ENCODE measurements at regions not wholly inside any gene's neighbourhood (a gene's known extent, or its start where the extent isn't known, plus 50 kb on each side); places are given as distances from the start of the nearest gene placed in this dataset.
"Not testable (repeated sequence)": the region's sequence is repeated elsewhere in the genome, so short reads cannot be mapped to it uniquely, and the experiment has no call there.

DNA sequence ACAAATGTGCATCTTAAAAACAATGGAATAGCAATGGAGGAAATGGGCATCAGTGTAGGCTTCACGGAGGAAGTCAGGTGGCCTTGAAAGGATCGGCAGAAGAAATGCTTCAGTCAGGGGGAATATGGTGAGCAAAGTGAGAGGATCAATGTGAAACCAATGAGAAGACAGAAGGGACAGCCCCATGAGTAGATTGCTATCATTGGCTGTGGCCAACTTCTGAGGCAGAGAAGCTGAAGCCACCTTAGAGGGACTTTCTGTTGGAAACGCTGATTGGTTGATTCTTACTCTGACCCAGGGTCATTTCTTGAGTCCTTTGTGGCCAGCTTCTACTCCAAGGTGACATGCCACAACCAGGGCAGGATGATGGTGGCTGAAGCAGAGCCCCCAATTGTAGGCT is 130.7 kb upstream of the ZNF648 start:
- DNase-seq, result no peak

DNA sequence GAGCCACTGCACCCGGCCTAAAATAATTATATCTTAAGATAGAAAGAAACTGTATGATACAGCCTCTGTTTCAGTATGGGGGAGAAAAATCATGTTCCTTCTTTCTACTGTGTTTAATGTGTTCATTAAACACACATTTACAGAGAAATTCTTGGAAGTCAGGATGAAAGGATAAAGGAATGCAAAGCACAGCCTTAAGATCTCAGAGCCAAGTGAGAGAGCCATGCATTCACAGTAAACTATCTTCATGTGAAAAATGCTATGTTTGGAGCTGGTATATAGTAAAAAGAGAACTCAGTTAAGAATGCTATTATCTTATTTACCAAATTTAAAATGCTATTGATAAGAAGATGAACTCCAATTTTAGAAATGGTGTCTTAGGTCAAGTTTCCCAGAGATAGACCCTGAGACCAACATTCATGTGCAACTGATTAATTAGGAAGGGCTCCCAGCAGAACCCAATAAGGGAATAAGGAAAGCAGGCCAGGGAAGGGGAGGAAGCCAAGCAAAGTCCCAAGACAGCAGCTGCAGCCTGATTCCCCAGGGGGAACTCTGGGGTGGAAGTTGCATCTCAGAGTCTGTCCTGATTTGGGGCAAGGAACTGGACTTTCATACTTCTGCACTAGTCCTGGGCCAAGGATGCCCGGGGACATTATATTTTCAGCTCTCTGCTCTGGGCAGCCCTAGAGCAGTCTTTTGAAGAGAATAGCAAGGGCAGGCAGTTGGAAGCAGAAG is 130.0 kb upstream of the ZNF648 start:
- no peak for DNase-seq

DNA sequence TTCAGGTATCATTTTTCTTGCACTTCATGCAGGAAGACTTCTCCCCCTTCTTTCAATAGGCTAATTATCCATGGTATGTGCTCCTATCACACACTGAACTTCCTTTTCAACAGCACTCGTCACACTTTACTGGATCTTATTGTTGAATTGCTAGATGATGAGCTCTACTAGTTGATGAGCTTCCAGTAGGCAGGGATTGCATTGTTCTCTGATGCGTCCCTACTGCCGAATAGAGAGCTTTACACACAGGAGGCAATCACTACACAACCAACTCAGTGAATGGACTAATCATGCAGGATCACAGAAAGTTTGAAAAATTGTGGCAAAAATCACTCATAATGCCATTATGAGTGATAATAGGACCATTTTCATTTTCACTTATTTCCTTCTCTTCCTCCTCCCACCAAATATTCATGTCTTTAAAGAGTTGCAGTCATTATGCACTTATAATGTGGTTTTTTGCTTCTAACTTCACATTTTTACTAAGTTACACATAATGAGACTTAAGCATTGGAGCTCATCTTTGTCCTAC is 128.1 kb upstream of the ZNF648 start:
- DNase-seq, result no peak

DNA sequence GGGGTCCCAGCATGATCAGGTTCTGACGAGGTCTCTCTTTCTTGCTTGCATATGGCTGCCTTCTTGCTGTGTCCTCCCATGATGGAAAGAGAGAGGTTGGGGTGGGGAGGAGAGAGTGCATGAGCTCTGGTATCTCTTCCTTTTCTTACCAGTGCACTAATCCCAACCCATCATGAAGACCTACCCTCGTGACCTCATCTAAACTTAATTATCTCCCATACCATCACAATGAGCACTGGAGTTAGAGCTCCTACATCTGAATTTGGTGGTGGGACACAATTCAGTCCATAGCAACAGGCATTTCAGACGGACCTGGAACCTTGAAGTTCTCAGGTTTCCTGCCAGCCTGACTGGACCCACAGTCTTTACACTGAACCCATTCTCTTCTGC is 125.2 kb upstream of the ZNF648 start:
- DNase-seq, result no peak

DNA sequence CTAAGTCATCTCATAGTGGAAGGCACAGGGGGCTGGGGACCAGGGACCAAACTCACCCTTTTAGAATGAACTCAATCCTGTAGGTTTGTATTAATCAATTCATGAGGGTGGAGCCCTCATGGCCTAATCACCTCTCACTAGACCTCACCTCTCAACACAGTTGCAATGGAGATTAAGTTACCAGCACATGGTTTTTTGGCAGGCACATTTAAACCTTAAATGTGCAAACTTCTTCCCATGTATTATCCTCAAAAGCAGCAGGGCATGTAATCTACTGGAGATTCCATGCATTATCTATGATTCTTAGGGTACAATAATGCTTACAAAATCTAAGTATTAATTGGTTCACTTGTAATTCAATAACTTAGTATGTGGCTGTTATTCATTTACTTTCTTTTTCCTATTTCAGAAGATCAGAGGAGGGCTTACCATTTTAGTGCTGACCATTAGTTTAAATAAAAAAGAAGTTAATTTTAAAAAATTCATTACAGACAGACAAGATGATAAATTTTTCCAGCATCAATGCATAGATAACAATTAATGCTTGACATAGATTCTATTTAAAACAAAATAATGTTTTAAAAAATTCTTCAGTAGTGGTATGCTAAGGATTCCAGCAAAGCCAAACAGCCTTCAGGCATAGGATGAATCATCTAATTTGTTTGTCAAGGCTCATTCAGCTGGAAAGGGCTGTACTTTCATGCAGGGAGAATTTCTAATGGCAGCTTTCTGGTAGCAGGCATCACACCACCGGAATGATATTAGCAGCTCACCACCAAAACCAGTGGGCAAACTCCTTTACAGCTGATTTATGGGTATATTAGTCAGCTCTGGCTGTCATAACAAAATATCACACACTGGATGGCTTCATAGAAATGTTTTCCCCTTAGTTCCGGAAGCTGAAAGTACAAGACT is 124.6 kb upstream of the ZNF648 start:
- no peak for DNase-seq

DNA sequence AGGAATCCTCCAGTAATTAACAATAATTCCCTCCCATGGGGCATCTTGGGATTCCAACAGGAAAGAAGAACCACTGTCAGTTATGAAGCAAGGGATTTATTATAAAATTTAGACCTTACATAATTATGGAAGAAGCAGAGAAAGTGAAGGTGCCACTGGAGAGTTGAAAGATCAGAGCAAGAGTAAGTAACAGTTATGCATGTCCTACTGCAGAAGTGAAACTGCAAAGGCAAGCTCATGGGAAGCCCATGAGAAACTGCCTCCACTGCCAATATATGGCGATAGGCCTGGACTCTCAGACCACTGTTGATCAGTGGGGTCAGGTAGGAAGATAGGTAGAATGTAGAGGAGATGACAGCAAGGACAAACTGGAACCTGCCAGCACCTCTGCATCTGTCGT is 123.6 kb upstream of the ZNF648 start:
- no peak for DNase-seq

DNA sequence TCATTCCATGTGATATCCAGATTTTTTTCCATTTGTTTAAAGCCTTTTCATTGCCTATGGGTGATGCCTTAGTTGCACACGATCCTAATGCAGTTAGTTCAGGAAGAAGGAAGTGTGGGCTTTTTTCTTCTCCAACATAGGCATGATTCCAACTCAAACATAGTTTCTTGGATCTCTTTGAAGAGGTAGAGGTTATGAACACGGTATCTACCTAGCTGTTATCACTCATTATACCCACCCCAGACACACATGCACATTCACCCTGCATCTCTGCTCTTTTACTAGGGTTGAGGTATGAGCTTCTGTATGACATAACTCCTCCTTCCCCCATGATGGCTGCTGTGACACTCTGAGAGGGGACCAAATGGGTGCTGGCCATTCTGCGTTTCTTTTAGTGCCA is 122.1 kb upstream of the ZNF648 start:
- no peak for DNase-seq

DNA sequence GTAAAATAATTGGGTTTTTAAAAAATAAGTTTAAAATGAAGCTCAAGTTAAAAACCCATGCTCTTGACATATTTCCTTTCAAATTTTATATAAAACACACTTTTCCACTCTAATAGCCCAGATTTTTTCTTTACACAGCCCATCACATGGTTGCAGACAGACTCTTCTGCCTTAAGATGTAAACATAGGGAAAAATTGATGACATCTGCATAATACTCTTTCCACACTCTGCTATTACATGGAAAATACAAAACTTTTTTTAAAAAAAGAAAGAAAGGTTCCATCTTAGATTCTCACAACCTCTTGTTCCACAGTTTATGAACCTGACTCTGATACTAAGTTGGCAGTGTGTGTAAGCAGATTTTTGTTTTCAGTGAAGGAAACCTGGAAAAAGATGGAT is 120.8 kb upstream of the ZNF648 start:
- DNase-seq, result no peak

DNA sequence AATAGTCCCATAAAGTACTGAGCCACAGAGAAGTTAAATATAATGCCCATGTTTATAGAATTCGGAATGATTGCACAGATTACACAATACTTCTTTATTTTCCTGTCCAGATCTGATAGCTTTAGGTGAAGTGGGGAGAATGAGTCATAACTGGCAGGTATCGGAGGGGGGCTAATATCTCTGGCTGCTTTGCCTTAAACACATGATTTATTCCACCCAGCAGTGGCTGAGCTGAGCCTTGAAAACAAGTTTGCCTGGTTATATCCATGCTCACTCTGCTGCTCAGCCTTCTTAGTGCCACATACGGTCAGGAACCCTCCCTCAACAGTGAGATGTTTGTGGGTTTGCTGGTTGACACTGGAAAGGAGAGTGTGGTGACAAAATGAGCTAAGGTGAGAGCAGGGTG is 119.7 kb upstream of the ZNF648 start:
- peak; percentile 69 for DNase-seq

DNA sequence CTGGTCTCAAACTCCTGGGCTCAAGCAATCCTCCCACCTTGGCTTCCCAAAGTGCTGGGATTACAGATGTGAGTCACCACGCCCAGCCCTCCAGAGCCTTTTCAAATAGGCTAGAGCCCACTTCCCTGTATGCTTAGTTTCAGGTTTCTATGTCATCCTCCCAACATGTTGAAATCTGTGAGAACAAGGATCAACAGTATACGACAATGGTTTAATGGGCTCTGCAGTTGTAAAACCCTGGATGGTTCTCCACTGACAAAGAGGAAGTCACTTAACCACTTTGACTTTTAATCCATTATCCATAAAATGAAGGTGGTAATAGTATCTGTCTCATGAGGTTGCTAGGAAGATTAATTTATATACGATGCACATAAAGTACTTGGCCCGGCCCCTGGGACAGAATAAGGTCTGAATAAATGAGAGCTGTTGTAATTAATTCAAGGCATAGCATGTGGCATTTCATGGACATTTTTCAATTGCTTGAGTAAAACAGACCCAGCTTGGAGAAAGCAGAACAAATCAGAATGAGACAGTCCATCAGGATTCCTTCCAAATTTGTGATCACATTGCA is 113.9 kb upstream of the ZNF648 start:
- peak; percentile 100 for DNase-seq

DNA sequence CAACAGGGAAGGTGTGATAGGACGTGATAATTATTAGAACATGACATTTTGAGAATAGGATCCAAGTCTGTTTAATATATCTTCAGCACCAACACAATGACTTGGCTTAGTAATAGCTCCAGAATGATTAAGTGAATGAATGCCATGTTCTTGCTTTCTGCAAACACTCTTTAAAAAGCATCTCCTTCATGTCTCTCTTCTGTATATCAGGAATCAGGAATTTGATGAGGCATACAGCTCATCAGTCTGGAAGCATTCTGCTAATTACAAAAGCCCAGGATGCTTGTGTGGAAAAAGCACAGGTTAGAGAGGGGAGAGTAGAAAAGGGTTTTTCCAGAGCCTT is 113.0 kb upstream of the ZNF648 start:
- DNase-seq, result no peak

DNA sequence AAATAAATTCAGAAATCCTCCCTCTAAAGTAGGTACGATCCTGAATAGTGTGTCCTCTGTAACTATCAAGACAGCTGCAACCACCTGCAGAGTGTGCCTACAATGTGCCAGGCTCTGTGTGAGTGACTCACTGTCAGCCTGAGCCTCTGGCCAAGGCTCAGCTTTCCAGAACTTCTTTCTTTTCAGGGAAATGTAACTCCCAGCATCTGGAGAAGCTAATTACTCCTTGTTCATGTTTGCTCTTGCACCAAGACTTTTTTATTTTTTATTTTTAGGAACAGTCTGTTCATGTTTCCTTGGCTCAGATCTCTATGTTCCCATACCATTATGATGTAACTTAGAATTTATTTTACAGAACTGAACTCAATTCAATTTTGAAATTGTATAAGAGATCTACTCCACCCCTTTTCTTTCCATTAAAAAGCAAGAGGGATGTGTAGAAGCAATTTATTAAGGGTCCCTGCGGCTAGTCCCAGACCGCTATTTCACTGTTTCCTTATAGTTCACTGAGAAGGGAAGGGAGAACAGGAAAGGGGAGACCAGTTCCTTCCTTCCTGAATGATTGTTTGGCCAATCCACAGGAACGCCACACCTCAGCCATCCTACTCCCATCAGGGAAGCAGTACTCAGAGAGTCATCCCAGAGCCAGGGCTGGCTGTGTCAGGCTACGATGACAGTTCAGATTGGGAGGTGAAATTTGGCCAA is 112.4 kb upstream of the ZNF648 start:
- DNase-seq, result no peak

DNA sequence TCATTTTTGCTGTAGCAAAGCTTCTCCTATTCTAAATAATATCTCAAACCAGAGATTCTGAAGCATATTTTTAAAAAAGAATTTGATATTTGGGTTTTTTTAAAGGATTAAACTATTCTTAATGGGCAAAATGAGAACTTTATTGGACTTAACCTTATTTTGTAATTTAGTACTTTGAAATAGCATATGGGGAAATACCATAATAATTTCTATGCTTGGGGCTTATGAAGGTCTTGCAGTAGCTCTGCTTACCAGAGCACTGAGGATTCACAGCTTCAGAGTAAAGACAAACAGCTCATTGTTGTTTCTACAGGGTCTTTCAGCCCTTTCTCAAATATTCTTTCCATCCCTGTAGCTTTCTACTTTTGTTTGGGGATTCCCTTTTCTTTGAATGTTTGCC is 111.2 kb upstream of the ZNF648 start:
- no peak for DNase-seq

DNA sequence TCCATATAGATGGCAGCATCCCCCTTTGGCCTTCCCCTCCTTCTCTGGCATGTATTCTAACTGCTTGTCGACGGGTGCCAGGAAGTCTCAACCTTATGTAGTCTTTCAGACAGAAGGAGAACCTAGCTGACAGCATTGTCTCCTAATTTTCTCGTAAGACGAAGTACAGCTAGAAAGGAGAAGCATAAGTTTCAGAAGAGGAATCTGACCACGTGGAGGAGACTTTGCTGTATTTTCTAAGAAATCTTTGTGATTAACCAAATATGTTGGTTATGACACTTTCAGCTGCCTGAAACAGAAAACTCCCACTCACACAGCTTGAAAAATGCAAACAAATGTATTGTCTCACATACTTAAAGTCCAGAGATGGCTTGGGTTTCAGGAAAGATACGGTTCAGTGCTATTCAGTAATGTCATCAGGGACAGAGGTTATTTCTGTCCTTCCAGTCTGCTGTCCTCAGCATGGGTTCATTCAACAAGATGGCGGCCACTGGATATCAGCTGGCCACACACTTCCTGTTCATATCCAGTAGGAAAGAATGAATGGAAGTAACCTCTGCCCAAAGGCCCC is 109.5 kb upstream of the ZNF648 start:
- DNase-seq, result no peak

DNA sequence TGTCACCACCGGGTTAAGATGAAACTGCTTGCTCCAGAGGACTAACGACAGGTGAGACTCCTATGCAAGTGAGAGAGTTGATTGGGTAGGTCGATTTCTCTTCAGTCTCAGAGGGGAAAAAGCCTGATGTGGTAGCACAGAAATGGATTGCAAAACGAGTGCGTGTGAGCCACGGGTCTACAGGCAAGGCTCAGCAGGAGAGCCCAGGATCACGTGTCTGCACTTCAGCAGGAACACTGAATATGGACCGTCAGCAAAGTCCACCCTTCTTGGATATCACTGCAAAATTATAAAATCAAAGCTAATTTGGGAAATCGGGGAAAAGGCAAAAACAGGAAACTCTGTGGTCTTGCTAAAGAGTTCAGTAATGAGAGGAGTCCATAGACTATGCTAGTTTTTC is 107.7 kb upstream of the ZNF648 start:
- no peak for DNase-seq

DNA sequence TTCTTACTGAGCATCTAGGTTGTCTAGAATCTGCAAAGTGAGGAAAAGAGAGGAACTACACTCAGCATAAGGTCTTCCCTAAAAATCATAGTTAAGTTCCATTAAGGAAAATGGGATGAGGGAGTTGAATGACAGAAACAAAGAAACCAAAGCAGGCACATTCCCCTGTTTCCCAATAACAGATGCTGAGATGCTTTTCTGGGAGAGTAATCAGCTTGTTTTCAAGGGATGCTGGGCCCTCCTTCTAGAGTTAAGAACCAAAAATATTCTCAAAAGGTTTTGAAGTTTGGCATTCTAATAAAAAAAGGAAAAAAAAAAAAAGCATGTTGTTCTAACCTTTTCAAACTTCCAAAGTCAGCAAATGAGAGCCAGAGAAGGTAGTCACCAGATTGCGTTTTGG is 105.2 kb upstream of the ZNF648 start:
- no peak for DNase-seq

DNA sequence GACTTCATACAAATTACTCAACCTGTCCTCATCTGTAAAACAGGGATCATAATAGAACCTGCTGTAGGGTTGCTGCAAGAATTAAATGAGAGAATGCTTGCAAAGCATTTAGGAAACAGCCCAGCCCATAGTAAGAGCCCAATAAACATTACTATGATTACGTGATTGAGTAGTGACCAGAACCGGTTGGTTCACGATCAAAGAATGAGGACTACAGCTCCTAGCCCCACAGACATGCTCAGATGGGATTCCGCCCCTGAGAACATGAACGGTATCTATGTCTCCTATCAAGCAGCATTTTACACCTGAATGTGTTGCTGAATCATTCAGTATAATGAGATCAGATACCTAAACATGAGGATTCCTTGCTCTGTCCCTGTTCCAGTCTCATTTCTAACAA is 104.8 kb upstream of the ZNF648 start:
- DNase-seq, result no peak

DNA sequence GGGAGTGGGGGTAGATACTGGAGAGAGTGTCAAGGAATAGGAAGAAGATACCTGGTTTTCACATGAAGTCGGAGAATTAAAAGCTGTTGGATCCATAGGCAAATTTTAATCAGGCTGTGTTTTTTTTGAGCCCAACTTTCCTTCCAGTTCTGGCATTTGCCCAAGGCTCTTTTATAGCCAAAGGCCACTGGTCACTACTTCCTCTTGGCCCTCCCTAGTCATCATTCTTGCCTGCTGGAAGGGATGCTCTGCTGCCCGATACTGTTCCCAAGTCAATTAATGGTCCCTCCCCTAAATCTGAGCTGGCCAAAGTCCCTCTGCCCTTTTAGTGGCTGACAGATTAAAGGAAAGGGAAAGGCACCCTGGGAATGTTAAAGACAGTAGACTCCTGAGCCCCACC is 102.8 kb upstream of the ZNF648 start:
- DNase-seq, result no peak

DNA sequence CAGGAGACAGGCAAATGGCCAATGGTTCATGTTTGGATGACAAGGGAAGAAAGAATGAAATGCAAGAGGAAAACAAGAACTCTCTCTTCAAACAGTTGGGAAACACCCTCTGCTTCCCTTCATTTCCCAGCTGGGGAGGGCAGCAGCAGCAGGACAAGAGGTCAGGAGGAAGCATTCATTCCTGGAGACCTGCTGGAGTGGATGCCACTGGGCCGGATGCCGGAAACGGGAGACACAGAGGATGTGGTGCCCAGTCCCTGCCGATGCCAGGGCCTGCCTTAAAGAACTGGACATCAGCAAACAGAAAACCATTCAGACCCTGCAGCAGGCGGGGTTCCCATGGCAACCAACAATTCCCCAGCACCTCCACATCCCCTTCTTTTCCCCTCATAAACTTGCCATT is 102.3 kb upstream of the ZNF648 start:
- DNase-seq, result no peak

DNA sequence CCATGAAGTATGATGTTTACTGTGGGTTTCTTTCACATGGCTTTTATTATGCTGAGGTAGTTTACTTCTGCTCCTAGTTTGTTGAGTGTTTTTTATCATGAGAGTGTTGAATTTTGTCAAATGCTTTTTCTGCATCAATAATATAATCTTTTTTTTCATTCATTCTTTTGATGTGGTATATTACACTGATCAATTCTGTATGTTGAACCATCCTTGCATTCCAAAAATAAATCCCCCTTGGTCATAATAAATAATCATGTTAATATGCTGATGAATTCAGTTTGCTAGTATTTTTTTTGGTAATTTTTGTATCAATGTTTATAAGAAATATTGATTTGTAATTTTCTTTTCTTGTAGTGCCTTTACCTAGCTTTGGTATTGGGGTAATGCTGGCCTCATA is 97.9 kb upstream of the ZNF648 start:
- DNase-seq, result no peak

DNA sequence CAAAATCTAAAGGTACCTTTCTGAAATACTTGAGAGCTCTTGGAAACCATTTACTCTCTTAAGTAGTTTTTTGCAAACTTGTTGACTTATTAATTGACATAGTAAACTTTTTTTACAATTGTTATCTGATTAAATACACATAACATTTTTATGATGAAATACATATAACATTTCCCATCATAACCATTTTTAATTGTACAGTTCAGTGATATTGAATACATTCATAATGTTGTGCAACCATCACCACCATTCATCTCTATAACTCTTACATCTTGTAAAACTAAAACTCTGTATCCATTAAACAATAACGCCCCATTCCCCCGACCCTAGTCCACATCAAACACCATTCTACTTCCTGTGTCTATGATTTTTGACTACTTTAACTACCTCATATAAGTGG is 95.7 kb upstream of the ZNF648 start:
- DNase-seq, result no peak

DNA sequence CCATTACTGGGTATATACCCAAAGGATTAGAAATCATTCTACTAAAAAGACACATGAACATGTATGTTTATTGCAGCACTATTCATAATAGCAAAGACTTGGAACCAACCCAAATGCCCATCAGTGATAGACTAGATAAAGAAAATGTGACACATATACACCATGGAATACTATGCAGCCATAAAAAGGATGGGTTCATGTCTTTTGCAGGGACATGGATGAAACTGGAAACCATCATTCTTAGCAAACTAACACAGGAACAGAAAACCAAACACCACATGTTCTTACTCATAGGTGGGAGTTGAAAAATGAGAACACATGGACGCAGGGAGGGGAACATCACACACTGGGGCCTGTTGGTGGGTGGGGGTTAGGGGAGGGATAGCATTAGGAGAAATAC is 92.9 kb upstream of the ZNF648 start:
- not testable (repeated sequence) for DNase-seq

DNA sequence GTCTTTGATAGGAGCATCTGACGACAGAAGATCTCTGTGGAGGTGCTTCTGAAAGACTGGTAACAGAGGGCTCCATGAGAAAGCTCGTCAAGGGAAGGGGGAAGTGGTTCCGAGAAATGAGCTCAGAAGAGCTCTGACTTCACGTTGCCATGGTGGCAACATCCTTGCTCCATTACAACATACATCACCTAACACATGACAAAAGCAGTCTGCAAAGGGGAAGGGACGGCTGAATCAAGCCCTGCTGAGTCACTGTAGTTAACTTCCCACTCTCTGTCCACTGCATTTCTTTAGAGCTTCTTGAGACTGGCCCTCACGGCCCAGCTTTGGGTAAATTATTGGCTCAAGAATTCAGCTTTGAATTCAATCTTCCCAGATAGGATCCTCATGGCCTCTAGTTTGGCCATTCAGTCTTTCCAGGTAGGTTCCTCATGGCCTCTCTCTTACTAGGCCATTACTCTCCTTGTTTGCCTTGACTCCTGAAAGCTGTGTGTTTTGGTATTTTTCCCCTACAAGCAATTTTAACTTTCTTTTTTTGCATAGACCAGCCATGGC is 88.0 kb upstream of the ZNF648 start:
- peak; percentile 42 for DNase-seq

Data from DMS153 (cell line).